NCI-H345 treated with DMSO at 0.1 percent for 48 hours (cell line): ENCODE measurements at regions not wholly inside any gene's neighbourhood (a gene's known extent, or its start where the extent isn't known, plus 50 kb on each side); places are given as distances from the start of the nearest gene placed in this dataset.
"Not testable (repeated sequence)": the region's sequence is repeated elsewhere in the genome, so short reads cannot be mapped to it uniquely, and the experiment has no call there.

ENCODE experiments used
- DNase-seq: peaks from one replicate; lab custom pipeline; 2025; ENCODE audit not compliant: unreplicated experiment; lab: John Stamatoyannopoulos, UW

DNA sequence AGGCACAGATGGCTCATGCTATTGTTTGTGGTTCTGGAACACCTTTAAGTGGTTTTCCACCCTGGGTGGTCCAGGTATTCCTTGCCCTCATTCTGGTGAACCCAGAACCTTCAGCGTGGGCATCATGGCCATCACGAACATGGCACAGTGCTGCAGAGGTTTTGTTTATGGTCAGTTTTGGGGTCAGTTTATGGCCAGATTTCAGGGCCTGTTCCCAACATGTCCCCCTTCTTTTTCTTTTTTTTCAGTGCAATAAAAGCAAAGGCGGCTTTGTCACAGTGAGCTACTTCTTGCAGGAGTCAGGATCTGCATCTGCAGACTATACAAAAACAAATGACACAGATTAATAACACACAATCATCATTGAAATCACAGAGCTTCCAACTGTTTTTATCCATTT is 1085.0 kb upstream of the ALCAM start:
- no peak for DNase-seq

GRCh38 chr3:104286645-104287044 is 1080.1 kb upstream of the ALCAM start:
- DNase-seq: no peak

GRCh38 chr3:104291437-104291851 is 1075.3 kb upstream of the ALCAM start:
- no peak for DNase-seq

GRCh38 chr3:104291878-104292277 is 1074.8 kb upstream of the ALCAM start:
- DNase-seq: peak; percentile 7

DNA sequence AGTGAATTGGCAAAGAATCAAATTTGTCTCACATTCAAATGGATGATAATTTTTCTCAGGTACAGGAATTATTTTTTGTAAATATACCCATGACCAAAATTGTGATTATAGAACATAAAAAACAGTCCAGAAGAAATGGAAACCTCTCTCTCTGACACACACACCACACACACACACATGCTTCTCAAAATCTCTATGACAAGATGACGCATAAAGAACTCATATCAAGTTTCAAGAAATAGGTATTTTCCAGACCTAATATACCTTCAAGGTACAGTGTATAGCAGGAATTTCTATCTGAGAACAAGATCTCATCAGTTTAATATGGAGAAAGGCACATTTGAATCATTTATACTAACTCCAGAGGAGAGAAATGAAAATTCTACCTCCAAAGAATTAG is 1069.1 kb upstream of the ALCAM start:
- DNase-seq: no peak

DNA sequence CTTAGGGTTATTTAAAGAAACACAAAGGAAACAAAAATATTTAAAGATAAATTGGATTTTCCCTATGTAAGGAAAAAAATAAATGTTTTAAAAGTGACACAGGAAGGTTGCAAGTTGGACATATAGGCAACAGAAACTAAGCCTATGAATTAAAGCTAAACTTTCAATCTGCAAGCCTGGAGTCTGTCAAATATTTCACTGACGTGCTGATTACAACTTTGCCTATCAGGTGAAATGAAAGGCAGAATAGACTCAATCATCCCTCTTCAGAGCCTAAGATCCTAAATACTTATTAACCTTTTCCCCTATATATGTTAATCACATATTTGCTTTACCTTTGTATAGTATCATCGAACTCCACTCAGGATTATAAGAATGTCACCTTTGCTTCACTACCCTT is 1068.0 kb upstream of the ALCAM start:
- no peak for DNase-seq

GRCh38 chr3:104316118-104316517 is 1050.6 kb upstream of the ALCAM start:
- DNase-seq: no peak

GRCh38 chr3:104323226-104323625 is 1043.5 kb upstream of the ALCAM start:
- no peak for DNase-seq

DNA sequence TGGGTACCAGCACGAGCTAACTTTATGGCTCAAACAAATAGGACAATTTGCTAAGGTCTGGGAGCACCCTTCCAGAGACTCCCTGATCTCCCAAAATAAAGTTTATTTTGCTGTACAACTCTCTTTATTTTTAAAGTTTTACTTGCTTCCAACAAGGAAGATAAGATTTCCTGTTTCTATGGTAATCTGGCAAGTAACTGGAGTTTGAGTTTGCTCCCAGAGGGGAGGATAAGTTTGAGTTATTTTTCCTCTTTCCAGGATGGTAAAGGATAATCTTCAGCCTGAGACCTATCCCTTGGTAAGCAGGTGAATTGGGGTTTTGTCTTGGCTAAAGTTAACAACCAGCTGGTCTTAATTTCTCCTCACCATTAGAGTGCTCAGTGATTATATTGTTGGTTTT is 1019.4 kb upstream of the ALCAM start:
- no peak for DNase-seq

GRCh38 chr3:104349836-104350235 is 1016.9 kb upstream of the ALCAM start:
- no peak for DNase-seq

- DNase-seq: no peak
Measured at GRCh38 chr3:104353951-104354350, 1012.8 kb upstream of the ALCAM start.

- DNase-seq: no peak
Measured at GRCh38 chr3:104359546-104359945, 1007.2 kb upstream of the ALCAM start.

- DNase-seq: no peak
Measured at GRCh38 chr3:104360038-104360437, 1006.7 kb upstream of the ALCAM start.

DNA sequence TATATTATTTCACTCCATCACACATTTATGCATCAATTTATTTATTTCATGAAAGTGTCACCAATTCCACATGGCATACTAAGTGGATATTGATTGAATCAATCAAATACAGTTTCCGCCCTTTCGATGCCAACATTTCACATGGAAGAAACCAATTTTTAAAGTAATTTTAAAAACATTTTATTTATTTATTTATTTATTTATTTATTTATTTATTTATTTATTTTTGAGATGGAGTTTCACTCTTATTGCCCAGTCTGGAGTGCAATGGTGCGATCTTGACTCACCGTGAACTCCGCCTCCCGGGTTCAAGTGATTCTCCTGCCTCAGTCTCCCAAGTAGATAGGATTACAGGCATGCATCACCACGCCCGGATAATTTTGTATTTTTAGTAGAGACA is 1005.0 kb upstream of the ALCAM start:
- DNase-seq: not testable (repeated sequence)

GRCh38 chr3:104362319-104362718 is 1004.4 kb upstream of the ALCAM start:
- no peak for DNase-seq

GRCh38 chr3:104367000-104367399 is 999.7 kb upstream of the ALCAM start:
- no peak for DNase-seq

GRCh38 chr3:104368760-104369159 is 997.9 kb upstream of the ALCAM start:
- no peak for DNase-seq

DNA sequence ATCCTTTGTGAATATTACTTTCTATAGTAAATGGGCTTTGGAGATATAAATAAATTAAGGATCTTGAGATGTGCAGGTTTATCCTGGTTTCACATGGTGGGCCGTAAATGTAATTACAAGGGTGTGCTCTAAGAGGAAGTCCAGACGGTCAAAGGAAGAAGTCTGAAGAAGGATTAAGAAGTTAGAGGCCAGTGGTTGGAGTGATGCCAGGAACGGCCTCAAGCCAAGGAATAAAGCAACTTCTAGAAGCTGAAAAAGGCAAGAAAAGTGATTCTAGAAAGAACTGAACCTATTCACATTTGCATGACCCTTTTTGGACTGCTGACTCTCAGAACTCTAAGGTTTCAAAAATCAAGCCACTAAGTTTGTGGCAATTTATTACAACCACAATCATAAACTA is 981.3 kb upstream of the ALCAM start:
- no peak for DNase-seq

DNA sequence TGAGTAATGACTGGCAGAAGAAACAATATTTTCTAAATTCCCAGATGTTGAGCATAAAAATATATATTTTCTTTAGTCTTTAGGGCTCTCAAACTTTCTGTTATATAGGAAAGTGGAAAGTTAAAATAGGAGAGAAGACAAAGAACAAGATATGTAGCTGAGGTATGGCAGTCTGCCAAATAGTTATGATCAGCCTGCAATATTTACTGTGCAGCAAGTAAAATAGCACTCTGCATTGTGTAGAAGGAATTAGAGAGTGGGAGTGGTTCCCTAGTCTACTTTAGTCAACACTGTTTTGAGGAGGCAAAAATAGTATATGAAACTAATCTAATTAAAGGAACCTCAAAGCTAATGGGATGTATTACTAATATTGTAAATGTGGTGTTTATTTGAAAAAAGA is 978.1 kb upstream of the ALCAM start:
- no peak for DNase-seq

DNA sequence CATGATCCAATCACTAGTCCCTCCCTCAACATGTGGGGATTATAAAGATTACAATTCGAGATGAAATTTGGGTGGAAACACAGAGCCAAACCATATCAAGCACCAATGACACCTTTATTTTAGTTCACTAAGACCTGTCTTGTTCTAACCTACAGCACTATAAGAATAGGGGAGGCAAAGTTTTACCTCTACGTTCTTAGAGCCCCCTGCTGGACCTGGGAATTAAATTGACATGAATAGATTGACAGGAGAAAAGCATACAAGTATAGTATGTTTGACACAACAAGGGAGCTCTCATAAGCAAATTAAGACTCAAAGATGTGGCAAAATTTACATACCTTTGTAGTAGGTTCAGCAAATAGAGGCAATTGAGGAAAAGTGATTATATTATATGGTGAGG is 974.4 kb upstream of the ALCAM start:
- no peak for DNase-seq

DNA sequence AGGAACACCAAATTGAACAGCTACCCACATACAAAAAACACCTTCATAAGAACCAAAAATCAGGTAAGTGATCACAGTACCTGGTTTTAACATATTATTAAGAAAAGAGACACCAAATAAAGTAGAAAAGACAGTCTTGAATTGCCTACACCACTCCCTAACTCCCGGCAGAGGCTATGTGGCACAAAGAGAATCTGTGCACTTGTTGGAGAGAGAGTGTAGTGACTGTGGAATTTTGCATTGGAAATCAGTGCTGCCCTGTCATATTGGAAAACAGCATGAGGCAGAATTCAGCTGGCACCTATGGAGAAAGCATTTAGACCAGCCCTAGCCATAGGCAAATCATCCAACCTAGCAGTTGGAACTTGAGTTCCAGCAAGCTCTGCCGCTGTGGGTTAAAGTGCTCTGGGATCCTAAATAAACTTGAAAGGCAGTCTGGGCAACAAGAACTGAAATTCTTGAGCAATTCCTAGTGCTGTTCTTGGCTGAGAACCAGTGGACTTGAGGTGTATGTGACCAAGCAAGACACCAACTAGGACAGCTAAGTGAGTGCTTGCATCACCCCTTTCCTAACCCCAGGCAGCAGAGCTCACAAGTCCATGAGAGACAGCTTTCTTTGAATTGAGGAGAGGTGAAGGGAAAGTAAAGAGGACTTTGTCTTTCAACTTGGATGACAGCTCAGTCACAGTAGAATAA is 969.6 kb upstream of the ALCAM start:
- no peak for DNase-seq

DNA sequence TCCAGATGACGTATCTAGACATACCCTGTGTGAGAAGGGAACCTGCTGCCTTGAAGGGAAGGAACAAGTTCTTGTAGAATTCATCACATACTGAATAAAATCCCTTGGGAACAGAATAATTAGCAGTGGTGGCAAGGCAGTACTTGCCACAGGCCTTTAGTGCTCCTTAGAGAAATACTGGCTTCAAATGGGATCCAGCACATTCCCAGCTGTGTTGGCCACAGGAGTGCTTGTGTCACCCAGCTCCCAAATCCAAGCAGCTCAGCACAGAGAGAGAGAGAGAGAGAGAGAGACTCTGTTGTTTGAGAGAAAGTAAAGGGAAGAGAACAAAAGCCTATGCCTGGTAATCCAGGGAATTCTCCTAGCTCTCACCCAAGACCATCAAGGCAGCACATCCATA is 969.0 kb upstream of the ALCAM start:
- no peak for DNase-seq

- DNase-seq: no peak
Measured at GRCh38 chr3:104402902-104403301, 963.8 kb upstream of the ALCAM start.
